B cell (primary cell): ENCODE measurements at regions not wholly inside any gene's neighbourhood (a gene's known extent, or its start where the extent isn't known, plus 50 kb on each side); places are given as distances from the start of the nearest gene placed in this dataset.

ENCODE experiments used
- ATAC-seq: fragments of 200-7000 bp; cut with Tn5 transposase; one replicate; pipeline ENCODE4 v1.10.0; 2021; ENCODE audit warnings: low read depth, mild to moderate bottlenecking, moderate number of reproducible peaks, moderate library complexity
- CTCF ChIA-PET: fragments of 350-600 bp; sonication (Branson Sonifier 250); formaldehyde crosslinking; loops from one replicate; lab custom pipeline; 2021; ENCODE audit warnings: antibody characterized with exemption, inconsistent platforms; lab: Charles Lee
- POLR2A ChIA-PET: fragments of 350-600 bp; sonication (Branson Sonifier 250); formaldehyde crosslinking; loops from one replicate; lab custom pipeline; 2021; ENCODE audit warnings: antibody characterized with exemption; lab: Charles Lee
- DNase-seq: peaks from one replicate; pipeline ENCODE4 v3.0.0; 2013
- H2AFZ ChIP-seq: 2 replicates; pipeline ENCODE4 v1.6.1; 2012; ENCODE audit warnings: mild to moderate bottlenecking, low read depth, low read length; ENCODE audit not compliant: insufficient read depth, poor library complexity, severe bottlenecking
- H3K27ac ChIP-seq, 2 donors: 1 replicate in 1 of 2; 2 replicates in 1 of 2; pipeline ENCODE4 v1.5.1; 2012 to 2013; ENCODE audit warnings: low read length in 2 of 2, mild to moderate bottlenecking in 2 of 2, moderate library complexity in 1 of 2
- H3K27me3 ChIP-seq, 4 experiments: fragments of 200-600 bp in 1 of 4; sonication (generic) in 1 of 4; replicated peaks in 1 of 4; 1 replicate in 2 of 4; 2 replicates in 2 of 4; pipeline versions ENCODE4 v1.6.1 to v1.7.0; 2013 to 2016; ENCODE audit warnings: low read length in 3 of 4, mild to moderate bottlenecking in 2 of 4, mixed read lengths in 1 of 4, moderate library complexity in 1 of 4; ENCODE audit not compliant: insufficient read depth in 4 of 4, control insufficient read depth in 3 of 4; ENCODE audit errors: control extremely low read depth in 1 of 4
- H3K36me3 ChIP-seq, 2 experiments: replicated peaks in 1 of 2; 1 replicate in 1 of 2; 2 replicates in 1 of 2; pipeline versions ENCODE4 v1.6.1 to v1.7.1; 2013; ENCODE audit warnings: low read length in 1 of 2; ENCODE audit not compliant: insufficient read depth in 2 of 2, control insufficient read depth in 1 of 2; ENCODE audit errors: control extremely low read depth in 1 of 2, extremely low read depth in 1 of 2
- H3K4me1 ChIP-seq, 2 donors: fragments of 200-600 bp in 1 of 2; sonication (generic) in 1 of 2; 1 replicate in 1 of 2; 2 replicates in 1 of 2; pipeline versions ENCODE4 v1.5.1 to v1.6.1; 2013 to 2017; ENCODE audit warnings: low read length in 2 of 2; ENCODE audit not compliant: control insufficient read depth in 2 of 2, insufficient read depth in 2 of 2
- H3K4me2 ChIP-seq: replicated peaks from 2 replicates; pipeline ENCODE3; 2012; ENCODE audit warnings: mild to moderate bottlenecking, low read depth, low read length; ENCODE audit not compliant: poor library complexity, severe bottlenecking
- H3K4me3 ChIP-seq, 5 experiments: fragments of 200-600 bp in 1 of 5; sonication (generic) in 1 of 5; 1 replicate in 3 of 5; 2 replicates in 2 of 5; pipeline versions ENCODE4 v1.5.1 to v1.7.0; 2011 to 2016; ENCODE audit warnings: low read length in 4 of 5, mild to moderate bottlenecking in 4 of 5, low read depth in 2 of 5, control low read depth in 1 of 5, moderate library complexity in 1 of 5; ENCODE audit not compliant: insufficient read depth in 1 of 5; ENCODE audit errors: control extremely low read depth in 1 of 5, extremely low read depth in 1 of 5
- H3K79me2 ChIP-seq: fragments of 200-600 bp; sonication (generic); one replicate; pipeline ENCODE4 v1.6.0; 2016; ENCODE audit warnings: low read length; ENCODE audit not compliant: control insufficient read depth, insufficient read depth
- H3K9ac ChIP-seq: fragments of 200-600 bp; sonication (generic); 2 replicates; pipeline ENCODE4 v1.6.1; 2017; ENCODE audit warnings: mild to moderate bottlenecking, low read length, moderate library complexity
- H3K9me3 ChIP-seq, 3 donors: one replicate each; pipeline versions ENCODE4 v1.6.1 to v1.7.1; 2013; ENCODE audit warnings: low read length in 2 of 3; ENCODE audit not compliant: control insufficient read depth in 2 of 3, insufficient read depth in 1 of 3; ENCODE audit errors: control extremely low read depth in 1 of 3
- H4K20me1 ChIP-seq: 2 replicates; pipeline ENCODE4 v1.6.0; 2012; ENCODE audit warnings: mild to moderate bottlenecking, low read length; ENCODE audit not compliant: insufficient read depth, control insufficient read depth, poor library complexity, severe bottlenecking
- H3K27ac Mint-ChIP-seq: one replicate; pipeline ENCODE4 v1.8.0; 2021; ENCODE audit warnings: mixed read lengths
- H3K27me3 Mint-ChIP-seq: one replicate; pipeline ENCODE4 v1.8.0; 2021; ENCODE audit warnings: mixed read lengths
- H3K4me1 Mint-ChIP-seq: one replicate; pipeline ENCODE4 v1.8.0; 2021; ENCODE audit warnings: mixed read lengths
- H3K4me3 Mint-ChIP-seq: one replicate; pipeline ENCODE4 v1.8.0; 2021; ENCODE audit warnings: mixed read lengths
- H3K9me3 Mint-ChIP-seq: one replicate; pipeline ENCODE4 v1.8.0; 2022; ENCODE audit warnings: mixed read lengths; ENCODE audit not compliant: insufficient read depth
- CTCF ChIP-seq: fragments of 200-600 bp; IDR thresholded peaks from one replicate; pipeline ENCODE4 v1.8.0; 2022; ENCODE audit warnings: antibody characterized with exemption, mild to moderate bottlenecking
- EZH2 ChIP-seq: IDR thresholded peaks from 2 replicates; pipeline ENCODE4 v1.6.1; 2012; ENCODE audit warnings: borderline replicate concordance, low read depth, mild to moderate bottlenecking, moderate library complexity, low read length; ENCODE audit not compliant: insufficient read depth, poor library complexity, severe bottlenecking
- WGBS: methylation state at CpG from one replicate; pipeline ENCODE4 v1.1.5; 2013; ENCODE audit warnings: missing lambda C conversion rate; ENCODE audit not compliant: insufficient coverage; 5-methylcytosine and 5-hydroxymethylcytosine counted together
- intact Hi-C: fragments of 100-400 bp; cut with micrococcal nuclease; formaldehyde crosslinking; loops from one replicate; pipeline ENCODE4 v1.10.0; 2022

DNA sequence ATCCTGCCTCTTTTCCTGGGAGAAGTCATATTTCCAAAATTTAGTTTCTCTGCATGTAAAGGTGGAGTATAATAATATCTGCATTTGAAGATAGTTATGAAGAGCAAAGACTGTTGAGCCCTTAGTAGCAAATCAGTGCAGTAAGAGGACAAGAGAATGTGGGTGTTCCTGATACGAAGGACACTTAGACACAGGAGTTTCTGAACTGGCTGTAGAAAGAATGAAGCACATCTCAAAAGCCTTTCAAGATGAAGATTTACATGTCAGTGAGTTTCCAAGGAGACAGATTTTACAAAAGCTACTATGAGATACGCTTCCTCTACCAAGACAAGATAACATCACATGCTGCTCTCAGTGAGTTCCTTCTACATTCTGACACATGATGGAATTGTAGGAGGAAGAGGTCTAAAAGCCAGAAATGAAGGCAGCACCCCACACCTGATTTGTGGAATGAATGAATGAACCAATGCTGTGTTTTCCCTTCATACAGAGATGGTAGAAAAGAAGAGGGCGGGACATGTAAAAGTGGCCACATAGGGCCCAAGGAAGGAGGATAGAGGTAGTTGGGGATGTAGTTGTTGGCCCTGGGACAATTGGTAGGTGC, 173.6 kb upstream of the PDE1C start:
- no peak overlapping the region for H3K27ac ChIP-seq
- H3K9me3 ChIP-seq, result no peaks in the 10 kb centered on the region
- ChIA-PET POLR2A (no interaction called here), CTCF (no interaction called here)
- H3K4me1 ChIP-seq, result no peaks in the 10 kb centered on the region
- WGBS, result 100% methylated on average over 1 of the region's 3 CpGs
- no peaks in the 10 kb centered on the region for H3K27me3 ChIP-seq
- intact Hi-C loops, result no loop called here
- H2AFZ ChIP-seq, result no peak overlapping the region
- Mint-ChIP-seq H3K27ac (no peak overlapping the region), H3K9me3 (no peaks in the 10 kb centered on the region), H3K4me3 (no peak overlapping the region), H3K4me1 (no peaks in the 10 kb centered on the region), H3K27me3 (no peaks in the 10 kb centered on the region)
- no peaks in the 10 kb centered on the region for H3K79me2 ChIP-seq
- no peak for DNase-seq
- H3K9ac ChIP-seq, result no peak overlapping the region
- H3K4me2 ChIP-seq, result no peak overlapping the region
- no peaks in the 10 kb centered on the region for H3K36me3 ChIP-seq
- TF ChIP-seq CTCF (no peak), EZH2 (no peak)
- ATAC-seq, result no peak
- H4K20me1 ChIP-seq, result no peaks in the 10 kb centered on the region
- H3K4me3 ChIP-seq, result no peak overlapping the region

- POLR2A ChIA-PET, result no interaction called here
- Histone ChIP-seq H3K4me3 (no peak overlapping the region), H3K9ac (no peak overlapping the region), H3K79me2 (no peaks in the 10 kb centered on the region), H4K20me1 (no peaks in the 10 kb centered on the region), H2AFZ (no peak overlapping the region), H3K9me3 (no peaks in the 10 kb centered on the region), H3K4me1 (no peaks in the 10 kb centered on the region), H3K36me3 (no peaks in the 10 kb centered on the region), H3K4me2 (no peak overlapping the region), H3K27me3 (no peaks in the 10 kb centered on the region), H3K27ac (no peak overlapping the region)
- Mint-ChIP-seq H3K4me3 (no peak overlapping the region), H3K4me1 (no peaks in the 10 kb centered on the region), H3K9me3 (no peaks in the 10 kb centered on the region), H3K27me3 (no peaks in the 10 kb centered on the region), H3K27ac (no peak overlapping the region)
- no peak for ATAC-seq
- intact Hi-C loops, result no loop called here
- no peak for TF ChIP-seq EZH2
- no peak for TF ChIP-seq CTCF
- CTCF ChIA-PET, result no interaction called here
- no peak for DNase-seq
- 89% methylated on average over 1 of the region's 3 CpGs for WGBS
Observed at GRCh38 chr7:32242436-32242835, 172.2 kb upstream of the PDE1C start.
